ENCODE measurements at regions not wholly inside any gene's neighbourhood (a gene's known extent, or its start where the extent isn't known, plus 50 kb on each side); places are given as distances from the start of the nearest gene placed in this dataset.

GRCh38 chr1:29489471-29489870 lies 253.1 kb downstream of the PTPRU start:
- Histone ChIP-seq H3K27ac (ENCODE audit: low read depth, low read length) (no peak overlapping the region), H3K4me1 (ENCODE audit: control insufficient read depth in 1 of 2, insufficient read depth in 2 of 2, low read length in 2 of 2) (no peaks in the 10 kb centered on the region), H3K4me2 (ENCODE audit: low read length) (no peak overlapping the region), H3K9ac (ENCODE audit: low read length) (no peak overlapping the region), H4K20me1 (ENCODE audit: insufficient read depth) (no peaks in the 10 kb centered on the region), H3K27me3 (ENCODE audit: insufficient read depth, low read length) (no peaks in the 10 kb centered on the region), H3K9me3 (ENCODE audit: control insufficient read depth in 1 of 2, insufficient read depth in 1 of 2, low read depth in 1 of 2, low read length in 2 of 2) (no peaks in the 10 kb centered on the region), H3K9me2 (ENCODE audit: insufficient read depth) (no peaks in the 10 kb centered on the region), H3K79me2 (ENCODE audit: insufficient read depth, low read length) (no peaks in the 10 kb centered on the region), H3K36me3 (ENCODE audit: control insufficient read depth in 1 of 2, insufficient read depth in 2 of 2, low read length in 2 of 2) (no peaks in the 10 kb centered on the region), H3K4me3 (replicated peaks in 1 of 2; ENCODE audit: low read depth in 1 of 2, low read length in 2 of 2) (no peak overlapping the region), H2AFZ (ENCODE audit: low read depth, low read length, poor library complexity, severe bottlenecking) (no peak overlapping the region)
- no TSS peak for BruUV-seq (replicated peaks)
- ATAC-seq (no peak), DNase-seq (ENCODE audit: low read depth, low spot score) (no peak)
- intact Hi-C loops (cut with micrococcal nuclease) = no loop called here
- TF ChIP-seq, protein P1, sequence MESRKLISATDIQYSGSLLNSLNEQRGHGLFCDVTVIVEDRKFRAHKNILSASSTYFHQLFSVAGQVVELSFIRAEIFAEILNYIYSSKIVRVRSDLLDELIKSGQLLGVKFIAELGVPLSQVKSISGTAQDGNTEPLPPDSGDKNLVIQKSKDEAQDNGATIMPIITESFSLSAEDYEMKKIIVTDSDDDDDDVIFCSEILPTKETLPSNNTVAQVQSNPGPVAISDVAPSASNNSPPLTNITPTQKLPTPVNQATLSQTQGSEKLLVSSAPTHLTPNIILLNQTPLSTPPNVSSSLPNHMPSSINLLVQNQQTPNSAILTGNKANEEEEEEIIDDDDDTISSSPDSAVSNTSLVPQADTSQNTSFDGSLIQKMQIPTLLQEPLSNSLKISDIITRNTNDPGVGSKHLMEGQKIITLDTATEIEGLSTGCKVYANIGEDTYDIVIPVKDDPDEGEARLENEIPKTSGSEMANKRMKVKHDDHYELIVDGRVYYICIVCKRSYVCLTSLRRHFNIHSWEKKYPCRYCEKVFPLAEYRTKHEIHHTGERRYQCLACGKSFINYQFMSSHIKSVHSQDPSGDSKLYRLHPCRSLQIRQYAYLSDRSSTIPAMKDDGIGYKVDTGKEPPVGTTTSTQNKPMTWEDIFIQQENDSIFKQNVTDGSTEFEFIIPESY (IDR thresholded peaks at IDR 0.05; ENCODE audit: extremely low read depth, insufficient replicate concordance, low read length) = no peak
- TF ChIP-seq JUND (IDR thresholded peaks at IDR 0.05) (no peak), CBX3 (IDR thresholded peaks at IDR 0.05; ENCODE audit: low read depth) (no peak), YY1 (IDR thresholded peaks at IDR 0.05; ENCODE audit: extremely low read depth, insufficient replicate concordance, low read depth, low read length) (no peak), EZH2phosphoT487 (IDR thresholded peaks at IDR 0.05; ENCODE audit: borderline replicate concordance) (no peak), SP1 (IDR thresholded peaks at IDR 0.05; ENCODE audit: low read depth) (no peak), TCF7L2 (IDR thresholded peaks at IDR 0.05; ENCODE audit: borderline replicate concordance, extremely low read depth, insufficient read depth, insufficient read length) (no peak), FOSL1 (IDR thresholded peaks at IDR 0.05; ENCODE audit: low read depth) (no peak), RAD21 (IDR thresholded peaks at IDR 0.05; ENCODE audit: low read depth) (no peak), POLR2A (IDR thresholded peaks at IDR 0.05; ENCODE audit: borderline replicate concordance, extremely low read depth, insufficient read depth, insufficient read length) (no peak), EZH2 (IDR thresholded peaks at IDR 0.05) (no peak), SIN3A (IDR thresholded peaks at IDR 0.05; ENCODE audit: low read depth) (no peak), EGR1 (IDR thresholded peaks at IDR 0.05; ENCODE audit: low read depth) (no peak)
- TF ChIP-seq, protein P2, sequence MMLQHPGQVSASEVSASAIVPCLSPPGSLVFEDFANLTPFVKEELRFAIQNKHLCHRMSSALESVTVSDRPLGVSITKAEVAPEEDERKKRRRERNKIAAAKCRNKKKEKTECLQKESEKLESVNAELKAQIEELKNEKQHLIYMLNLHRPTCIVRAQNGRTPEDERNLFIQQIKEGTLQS (IDR thresholded peaks at IDR 0.05) = no peak
- TF ChIP-seq, protein P3, sequence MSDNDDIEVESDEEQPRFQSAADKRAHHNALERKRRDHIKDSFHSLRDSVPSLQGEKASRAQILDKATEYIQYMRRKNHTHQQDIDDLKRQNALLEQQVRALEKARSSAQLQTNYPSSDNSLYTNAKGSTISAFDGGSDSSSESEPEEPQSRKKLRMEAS (IDR thresholded peaks at IDR 0.05) = no peak
- CTCF ChIA-PET = no interaction called here
- POLR2A ChIA-PET = no interaction called here
- RAD21 ChIA-PET (ENCODE audit: low non-redundant PET in 1 of 2, low total read pairs in 2 of 2, uncharacterized antibody in 2 of 2, unreplicated experiment in 2 of 2) = no interaction called here

Data from HCT116 (cell line).